ENCODE measurements at regions not wholly inside any gene's neighbourhood (a gene's known extent, or its start where the extent isn't known, plus 50 kb on each side); places are given as distances from the start of the nearest gene placed in this dataset.

GRCh38 chr13:109883181-109884180 lies 97.1 kb upstream of the IRS2 start:
- WGBS, result 83% methylated on average over 20 of the region's 20 CpGs
- Histone ChIP-seq H3K27ac (ENCODE audit: low read depth in 1 of 2, low read length in 2 of 2) (no peak overlapping the region), H3K27me3 (ENCODE audit: control insufficient read depth in 4 of 4, insufficient read depth in 4 of 4, low read length in 3 of 4) (no peaks in the 10 kb centered on the region), H3K4me3 (ENCODE audit: low read depth in 1 of 3, low read length in 3 of 3) (no peak overlapping the region), H3K9me3 (ENCODE audit: control insufficient read depth in 4 of 4, low read length in 3 of 4) (no peaks in the 10 kb centered on the region), H3K4me1 (ENCODE audit: control insufficient read depth in 4 of 4, insufficient read depth in 4 of 4, low read length in 3 of 4) (no peaks in the 10 kb centered on the region), H3K36me3 (ENCODE audit: control insufficient read depth in 4 of 4, insufficient read depth in 3 of 4, low read depth in 1 of 4, low read length in 3 of 4) (no peaks in the 10 kb centered on the region), H3K9ac (ENCODE audit: low read depth in 1 of 2, low read length in 2 of 2) (no peak overlapping the region)
- no peak for DNase-seq (ENCODE audit: low spot score)
- TF ChIP-seq CTCF (IDR thresholded peaks at IDR 0.05; ENCODE audit: low read depth, low read length, missing input control) (no peak), RAD21 (IDR thresholded peaks at IDR 0.05) (no peak), MAX (IDR thresholded peaks at IDR 0.05) (no peak), FOXA1 (IDR thresholded peaks at IDR 0.05) (no peak), TAF1 (conservative IDR thresholded peaks at IDR 0.05) (no peak), ZBTB33 (IDR thresholded peaks at IDR 0.05) (no peak)

- WGBS, result 82% methylated on average over 14 of the region's 14 CpGs
- Histone ChIP-seq H3K27ac (ENCODE audit: low read depth in 1 of 2, low read length in 2 of 2) (no peak overlapping the region), H3K36me3 (ENCODE audit: control insufficient read depth in 4 of 4, insufficient read depth in 3 of 4, low read depth in 1 of 4, low read length in 3 of 4) (no peaks in the 10 kb centered on the region), H3K27me3 (ENCODE audit: control insufficient read depth in 4 of 4, insufficient read depth in 4 of 4, low read length in 3 of 4) (no peaks in the 10 kb centered on the region), H3K9me3 (ENCODE audit: control insufficient read depth in 4 of 4, low read length in 3 of 4) (no peaks in the 10 kb centered on the region), H3K9ac (ENCODE audit: low read depth in 1 of 2, low read length in 2 of 2) (no peak overlapping the region), H3K4me3 (ENCODE audit: low read depth in 1 of 3, low read length in 3 of 3) (no peak overlapping the region), H3K4me1 (ENCODE audit: control insufficient read depth in 4 of 4, insufficient read depth in 4 of 4, low read length in 3 of 4) (no peaks in the 10 kb centered on the region)
- DNase-seq (ENCODE audit: low spot score), result no peak
- TF ChIP-seq NR2F2 (IDR thresholded peaks at IDR 0.05), result no peak
- TF ChIP-seq EGR1 (IDR thresholded peaks at IDR 0.05; ENCODE audit: low read depth in 2 of 2), result no peak
- TF ChIP-seq RAD21 (IDR thresholded peaks at IDR 0.05), result no peak
- TF ChIP-seq GABPA (IDR thresholded peaks at IDR 0.05 in 1 of 2, conservative IDR thresholded peaks at IDR 0.05 in 1 of 2), result no peak
- no peak for TF ChIP-seq RXRA (IDR thresholded peaks at IDR 0.05)
- no peak for TF ChIP-seq ZBTB33 (IDR thresholded peaks at IDR 0.05)
- TF ChIP-seq ATF3 (IDR thresholded peaks at IDR 0.05), result no peak
- TF ChIP-seq FOXA2 (IDR thresholded peaks at IDR 0.05), result no peak
- TF ChIP-seq HNF4A (conservative IDR thresholded peaks at IDR 0.05), result no peak
- TF ChIP-seq CTCF (IDR thresholded peaks at IDR 0.05; ENCODE audit: low read depth, low read length, missing input control), result no peak
- no peak for TF ChIP-seq FOXA1 (IDR thresholded peaks at IDR 0.05)
Measured at GRCh38 chr13:109881961-109882558, 95.7 kb upstream of the IRS2 start.
